ENCODE measurements at regions not wholly inside any gene's neighbourhood (a gene's known extent, or its start where the extent isn't known, plus 50 kb on each side); places are given as distances from the start of the nearest gene placed in this dataset.

GRCh38 chr4:123325241-123325681 lies 71.3 kb upstream of the SPRY1 start:
- TF ChIP-seq CTCF (IDR thresholded peaks at IDR 0.05; ENCODE audit: borderline replicate concordance, extremely low read depth, low read length, poor library complexity, severe bottlenecking) (no peak), EZH2 (IDR thresholded peaks at IDR 0.05; ENCODE audit: borderline replicate concordance, low read depth, low read length, severe bottlenecking) (no peak)
